Hippocampal formation (tissue), 2 donors: ENCODE measurements at regions not wholly inside any gene's neighbourhood (a gene's known extent, or its start where the extent isn't known, plus 50 kb on each side); places are given as distances from the start of the nearest gene placed in this dataset.
A peak's percentile ranks its signal among the peaks of the same experiment; 100 is the strongest.

Experiments
- DNase-seq, 2 donors: peaks; one replicate each; lab custom pipeline; 2025; lab: John Stamatoyannopoulos, UW

DNA sequence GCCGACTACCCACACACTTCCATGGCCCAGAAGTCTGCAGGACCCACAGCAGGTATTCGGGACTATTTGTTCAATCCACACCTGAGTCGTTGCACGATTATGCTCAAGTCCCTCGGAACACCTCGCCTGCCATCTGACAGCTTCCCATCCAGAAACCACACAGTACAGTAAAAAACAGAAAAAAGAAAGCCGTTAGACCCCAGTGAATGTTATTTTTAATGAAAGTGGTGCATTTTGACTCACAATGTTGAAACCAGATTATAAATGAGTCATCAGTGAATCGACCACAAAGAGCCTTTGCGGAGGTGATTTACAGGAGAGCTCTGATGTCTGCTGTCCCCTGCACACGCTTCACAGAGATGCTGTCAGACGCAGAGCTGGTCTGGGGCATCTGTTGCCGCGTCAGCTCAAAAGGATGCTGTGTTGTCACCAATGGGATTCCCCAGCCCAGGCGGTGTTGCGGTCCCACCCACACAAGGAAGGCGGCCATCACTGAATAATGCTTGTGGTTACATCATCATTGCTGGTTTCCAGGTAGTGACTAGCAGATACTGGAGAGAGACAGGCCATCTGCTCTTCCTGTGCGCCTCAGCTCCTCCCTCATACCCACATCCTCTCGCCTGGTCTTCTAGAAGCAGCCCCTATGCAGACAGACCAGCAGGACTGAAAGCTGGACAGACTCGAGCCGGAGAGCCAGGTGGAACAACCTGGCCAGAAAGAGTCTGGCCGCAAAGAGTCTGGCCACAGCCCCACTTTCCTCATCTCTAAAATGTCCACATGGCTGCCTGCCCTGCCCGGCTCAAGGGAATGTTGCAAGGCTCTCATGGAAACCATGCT is 116.8 kb downstream of the TOMM20 start:
- DNase-seq, result no peak

DNA sequence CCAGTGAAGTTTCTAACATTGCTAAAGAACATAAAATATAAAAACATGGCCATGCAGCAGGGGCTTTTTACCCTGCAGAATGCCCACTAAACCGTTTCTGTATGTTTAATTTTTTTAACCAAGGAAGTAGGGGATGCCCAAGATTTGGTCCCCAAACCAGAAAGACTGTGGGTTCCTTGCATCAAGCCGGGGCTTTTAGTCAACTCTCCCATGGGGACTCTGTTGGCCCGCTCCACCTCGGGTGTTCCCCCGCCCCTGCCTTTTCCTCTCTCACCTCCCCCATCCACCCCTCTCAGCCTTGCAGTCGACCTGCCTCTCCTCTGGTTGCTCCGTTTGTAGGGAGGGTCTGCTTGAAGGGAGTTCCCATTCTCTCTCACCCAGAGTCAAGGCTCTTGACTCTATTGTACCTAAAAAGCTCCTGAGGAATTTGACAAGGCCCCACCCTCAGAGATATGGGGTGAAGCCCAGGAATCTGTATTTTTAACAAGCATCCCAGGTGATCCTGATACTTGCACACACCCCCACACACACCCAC is 117.5 kb downstream of the TOMM20 start:
- no peak for DNase-seq

DNA sequence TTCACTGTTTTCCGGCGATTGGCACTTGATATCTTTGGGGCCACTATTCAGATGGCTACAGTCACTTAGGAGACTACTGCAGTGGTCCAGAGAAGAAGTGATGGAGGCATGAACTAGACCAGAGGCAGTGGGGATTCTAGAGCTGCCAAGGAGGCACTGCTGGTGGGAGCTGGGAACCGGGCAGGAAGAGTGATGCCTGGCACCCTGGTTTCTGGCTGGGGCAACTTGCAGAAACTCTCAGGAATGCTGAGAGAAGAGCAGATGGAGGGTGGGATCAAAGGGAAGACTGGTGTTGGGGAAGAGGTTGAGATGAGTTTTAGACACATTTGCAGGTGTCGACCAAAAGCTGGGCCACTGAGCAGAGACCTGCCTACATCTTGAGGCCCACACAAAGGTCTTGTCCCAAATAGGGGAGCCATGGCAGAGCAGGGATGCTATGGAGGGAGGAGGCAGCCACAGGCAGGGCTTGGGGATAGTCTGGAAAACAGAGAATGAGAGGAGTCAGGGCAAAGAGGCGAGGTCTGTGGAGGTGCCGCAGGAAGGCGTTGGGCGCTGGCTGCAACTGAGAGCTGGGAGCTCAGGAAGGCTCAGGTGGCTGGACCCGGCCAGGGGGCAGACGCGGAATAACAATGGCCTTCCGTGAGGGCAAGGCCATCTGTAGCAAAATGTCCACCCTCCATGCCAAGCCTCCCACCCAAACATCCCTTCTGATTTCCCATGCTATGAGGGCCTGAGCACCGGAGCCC is 118.9 kb downstream of the TOMM20 start:
- no peak for DNase-seq

DNA sequence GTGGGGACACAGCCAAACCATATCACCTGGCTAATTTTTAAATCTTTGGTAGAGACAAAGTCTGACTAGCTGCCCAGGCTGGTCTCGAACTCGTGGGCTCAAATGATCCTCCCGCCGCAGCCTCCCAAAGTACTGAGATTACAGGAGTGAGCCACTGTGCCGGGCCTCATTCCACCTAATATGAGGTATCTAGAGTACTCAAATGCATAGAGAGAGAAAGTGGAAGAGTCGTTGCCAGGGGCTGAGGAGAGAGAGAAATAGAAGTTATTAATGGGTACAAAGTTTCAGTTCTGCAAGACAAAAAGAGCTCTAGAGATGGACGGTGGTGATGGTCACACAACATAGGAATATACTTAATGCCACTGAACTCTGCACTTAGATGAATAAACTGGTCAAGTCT is 119.6 kb downstream of the TOMM20 start:
- DNase-seq, result no peak

DNA sequence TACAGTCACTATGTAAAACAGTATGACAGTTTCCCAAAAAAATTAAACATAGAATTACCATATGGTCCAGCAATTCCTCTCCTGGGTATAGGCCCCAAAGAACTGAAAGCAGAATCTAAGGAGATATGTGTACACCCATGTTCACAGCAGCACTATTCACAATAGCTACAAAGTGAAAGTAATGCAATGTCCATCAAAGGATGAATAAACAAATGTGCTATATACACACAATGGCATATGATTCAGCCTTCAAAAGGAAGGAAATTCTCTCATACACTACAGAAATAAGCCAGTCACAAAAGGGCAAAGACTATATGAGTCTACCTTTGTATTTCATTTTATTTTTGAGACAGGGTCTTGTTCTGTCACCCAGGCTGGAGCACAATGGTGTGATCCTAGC is 120.4 kb downstream of the TOMM20 start:
- DNase-seq, result no peak

DNA sequence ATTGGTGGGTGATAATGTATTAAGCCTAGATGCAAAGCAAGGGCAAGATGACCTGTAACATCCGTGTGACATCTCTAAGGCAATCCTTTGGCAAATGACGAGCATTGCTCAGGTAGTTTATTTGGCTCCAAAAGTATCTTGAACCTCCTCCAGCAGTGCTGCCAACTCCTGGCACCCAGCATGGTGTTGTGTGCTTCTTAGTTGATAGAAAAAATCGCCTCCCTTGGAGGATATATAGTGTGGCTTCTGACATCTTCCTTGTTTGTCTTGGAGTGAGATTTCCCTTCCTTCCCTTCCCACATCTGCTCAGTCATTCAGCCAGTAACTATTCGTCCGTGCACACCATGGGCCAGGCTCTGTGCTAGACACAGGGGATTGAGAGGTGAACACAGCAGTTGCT is 121.8 kb downstream of the TOMM20 start:
- no peak for DNase-seq

DNA sequence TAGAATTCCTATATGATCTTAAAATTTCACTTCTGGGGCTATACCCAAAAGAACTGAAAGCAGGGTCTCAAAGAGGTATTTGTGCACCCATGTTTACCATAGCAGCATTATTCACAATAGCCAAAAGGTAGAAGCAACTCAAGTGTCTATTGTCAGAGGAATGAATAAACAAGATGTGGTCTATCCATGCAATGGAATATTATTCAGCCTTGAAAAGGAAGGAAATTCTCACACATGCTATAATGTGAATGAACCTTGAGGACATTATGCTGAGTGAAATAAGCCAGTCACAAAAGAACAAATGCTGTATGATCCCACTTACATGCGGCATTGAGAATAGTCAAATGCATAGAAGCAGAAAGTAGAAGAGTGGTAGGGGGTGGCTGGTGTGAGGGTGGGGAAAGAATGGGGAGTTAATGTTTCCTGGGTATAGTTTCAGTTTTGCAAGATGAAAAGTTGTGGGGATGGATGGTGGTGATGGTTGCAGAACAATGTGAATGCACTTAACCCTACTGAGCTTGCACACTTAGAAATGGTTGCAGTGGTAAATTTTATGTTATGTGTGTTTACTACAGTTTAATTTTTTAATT is 122.4 kb downstream of the TOMM20 start:
- no peak for DNase-seq

DNA sequence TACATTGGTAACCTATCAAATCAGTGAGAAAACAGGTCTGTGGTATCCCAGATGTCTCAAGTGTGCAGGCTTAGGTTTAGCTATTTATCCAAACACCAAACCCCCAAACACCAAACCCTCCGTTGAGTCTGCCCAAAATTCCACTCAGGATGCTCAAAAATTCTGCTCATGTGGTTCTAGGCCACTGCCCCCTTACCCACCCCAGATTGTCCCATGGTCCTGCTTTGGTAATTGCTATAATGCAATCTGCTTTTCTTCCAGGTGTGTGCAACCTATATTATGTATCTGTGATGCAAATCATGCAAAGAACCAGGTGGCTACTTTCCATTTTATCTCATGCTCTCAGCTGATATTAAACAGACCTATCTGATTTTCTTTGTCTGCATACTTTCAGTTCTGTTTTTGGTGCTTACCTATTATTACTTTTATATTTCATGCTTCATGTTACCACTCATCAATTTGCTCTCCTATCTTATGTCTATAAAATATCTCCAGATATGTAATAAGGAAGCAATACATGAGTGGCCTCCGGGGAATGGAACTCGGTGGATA is 123.7 kb downstream of the TOMM20 start:
- DNase-seq, result no peak

DNA sequence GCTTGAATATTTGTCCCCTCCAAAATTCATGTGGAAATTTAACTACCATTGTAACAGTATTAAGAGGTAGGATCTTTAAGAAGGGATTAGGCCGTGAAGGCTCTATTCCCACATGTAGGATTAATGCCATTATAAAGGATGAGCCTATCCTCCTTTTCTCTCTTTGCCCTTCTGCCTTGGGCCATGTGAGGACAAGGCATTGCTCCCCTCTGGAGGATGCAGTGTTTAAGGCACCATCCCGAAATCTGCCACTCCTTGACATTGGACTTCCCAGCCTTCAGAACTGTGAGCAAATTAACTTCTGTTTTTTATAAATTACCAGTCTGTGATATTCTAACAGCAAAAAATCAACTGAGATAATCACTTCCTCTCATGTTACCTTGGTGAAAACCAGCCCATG is 124.4 kb downstream of the TOMM20 start:
- no peak for DNase-seq

DNA sequence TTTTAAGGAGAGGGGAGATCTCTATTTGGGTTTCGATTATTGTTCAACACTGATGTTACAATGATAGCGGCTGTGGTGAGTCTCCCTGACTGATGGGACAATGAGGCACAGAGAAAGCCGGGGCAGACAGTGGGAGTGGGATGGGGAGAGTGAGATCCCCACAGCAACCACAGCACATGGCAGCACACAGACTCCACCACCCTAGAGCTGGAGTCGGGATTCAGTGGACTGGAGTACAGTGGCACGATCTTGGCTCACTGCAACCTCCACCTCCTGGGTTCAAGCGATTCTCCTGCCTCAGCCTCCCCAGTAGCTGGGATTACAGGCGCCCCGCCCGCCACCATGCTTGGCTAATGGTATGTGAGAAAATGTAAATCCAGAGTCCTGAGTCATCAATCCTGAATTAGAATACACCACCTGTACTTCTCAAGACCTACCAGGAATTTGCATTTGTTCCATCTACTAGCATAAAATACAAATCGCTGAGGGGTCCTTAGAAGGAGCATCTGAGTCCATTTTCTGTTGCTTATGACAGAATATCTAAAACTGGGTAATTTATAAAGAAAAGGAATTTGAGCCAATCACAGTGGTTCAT is 125.8 kb downstream of the TOMM20 start:
- DNase-seq, result no peak

DNA sequence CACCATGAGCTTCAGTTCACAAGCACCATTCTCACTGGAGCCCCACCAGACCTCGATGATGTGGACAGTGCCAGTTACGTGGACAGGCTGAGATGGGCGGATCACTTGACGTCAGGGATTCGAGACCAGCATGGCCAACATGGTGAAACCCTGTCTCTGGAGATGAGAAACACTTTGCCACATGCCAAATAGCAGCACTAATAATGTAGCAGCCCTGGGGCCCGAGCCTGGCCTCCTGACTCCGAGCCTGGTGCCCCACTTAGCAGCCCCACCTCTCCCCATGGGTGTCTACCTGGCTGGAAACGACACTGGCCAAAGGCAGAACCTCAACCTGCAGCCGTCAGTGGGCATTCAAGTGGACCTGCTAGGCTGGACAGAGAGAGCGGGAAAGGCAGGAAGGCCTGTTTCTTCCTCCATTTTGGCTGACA is 129.1 kb downstream of the TOMM20 start:
- DNase-seq, result no peak

DNA sequence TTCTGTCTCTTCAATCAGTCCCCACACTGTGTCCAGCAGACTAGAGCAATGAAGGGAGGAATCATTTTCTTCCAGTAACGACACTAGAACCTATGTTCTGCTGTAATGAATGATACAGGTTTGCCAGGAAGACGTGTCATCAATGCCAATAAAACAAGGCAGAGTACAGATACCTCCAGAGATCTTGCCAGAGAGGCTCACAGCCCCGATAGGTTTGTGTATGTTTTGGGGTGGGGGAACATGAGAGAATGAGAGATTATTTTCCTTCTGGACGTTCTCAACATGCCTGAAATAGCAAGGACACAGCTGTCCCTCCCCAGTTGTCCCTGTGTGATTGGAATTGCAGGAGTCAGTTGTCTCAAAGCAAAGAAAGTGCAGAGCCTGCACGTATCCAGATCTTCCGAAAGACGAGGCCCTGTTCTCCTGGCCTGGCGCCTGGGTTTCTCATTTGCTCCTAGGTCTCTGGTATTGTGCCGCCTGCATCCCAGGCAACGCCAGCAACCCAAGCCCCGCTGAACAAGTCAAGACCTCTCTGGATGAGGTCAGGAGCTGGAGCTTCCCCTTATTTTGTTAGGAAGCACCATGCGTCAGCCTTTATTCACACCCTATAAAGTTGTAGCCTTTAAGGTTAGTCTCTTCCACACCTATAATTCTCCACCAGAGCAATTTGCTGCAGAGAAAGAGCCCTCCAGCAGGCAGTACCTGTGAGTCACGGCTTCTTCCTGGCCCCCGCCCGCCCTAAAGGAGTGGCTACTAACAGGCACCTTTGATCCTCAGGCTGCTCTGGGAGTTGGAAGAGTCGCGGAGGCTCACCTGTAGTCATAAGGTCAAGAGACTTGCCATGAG is 130.5 kb downstream of the TOMM20 start:
- no peak for DNase-seq

DNA sequence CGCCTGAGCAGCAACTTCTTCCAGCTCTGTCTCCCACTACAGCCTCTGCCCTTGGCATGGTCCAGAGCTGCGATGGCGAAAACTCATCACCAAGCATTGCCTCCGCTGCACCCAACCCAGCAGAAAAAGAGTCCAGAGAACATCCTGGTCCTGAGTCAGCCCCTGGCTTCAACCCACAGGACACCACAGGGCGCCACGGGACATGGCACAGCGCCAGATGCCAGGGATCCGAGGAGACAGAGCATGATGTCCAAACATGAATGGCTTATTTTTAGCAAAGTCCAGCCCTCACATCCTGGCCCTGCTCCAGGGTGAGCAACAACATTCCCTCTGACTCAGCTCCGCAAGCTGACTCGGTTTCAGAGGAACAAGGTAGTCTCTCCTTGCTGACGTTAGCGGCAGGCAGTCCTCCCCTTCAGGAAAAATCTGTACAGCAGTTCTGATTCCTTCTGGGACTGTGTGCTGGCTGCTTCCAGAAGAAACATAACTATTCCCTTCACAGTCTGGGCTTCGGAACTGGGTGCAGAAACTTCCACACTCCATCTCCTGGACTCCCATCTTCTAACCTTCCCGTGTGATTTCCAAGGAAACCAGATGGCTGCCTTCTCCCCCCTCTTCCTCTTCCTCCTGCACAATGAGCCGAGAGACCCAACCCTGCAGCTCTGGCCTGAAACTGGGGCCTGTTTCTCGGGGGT is 131.3 kb downstream of the TOMM20 start:
- DNase-seq, result peak; percentile 79 to 88

DNA sequence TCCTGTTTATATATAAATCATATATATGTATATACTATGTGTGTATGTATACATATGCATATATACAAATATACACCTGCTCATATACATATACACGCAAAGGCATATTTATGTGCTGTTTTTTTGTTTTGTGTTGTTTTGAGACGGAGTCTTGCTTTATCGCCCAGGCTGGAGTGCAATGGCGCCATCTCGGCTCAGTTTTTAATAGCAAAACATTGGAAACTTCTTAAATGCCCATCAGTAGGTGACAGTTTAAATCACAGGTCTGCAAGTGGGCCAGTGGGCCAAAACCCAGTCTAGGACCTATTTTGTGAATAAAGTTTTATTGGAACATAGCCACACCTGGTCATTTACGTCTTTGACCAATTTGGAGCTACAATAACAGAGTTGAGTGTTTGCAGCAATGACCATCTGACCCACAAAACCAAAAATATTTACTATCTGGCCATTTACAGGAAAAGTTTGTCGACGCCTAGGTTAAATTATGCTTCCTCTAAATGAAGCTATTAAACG is 132.3 kb downstream of the TOMM20 start:
- DNase-seq, result no peak

DNA sequence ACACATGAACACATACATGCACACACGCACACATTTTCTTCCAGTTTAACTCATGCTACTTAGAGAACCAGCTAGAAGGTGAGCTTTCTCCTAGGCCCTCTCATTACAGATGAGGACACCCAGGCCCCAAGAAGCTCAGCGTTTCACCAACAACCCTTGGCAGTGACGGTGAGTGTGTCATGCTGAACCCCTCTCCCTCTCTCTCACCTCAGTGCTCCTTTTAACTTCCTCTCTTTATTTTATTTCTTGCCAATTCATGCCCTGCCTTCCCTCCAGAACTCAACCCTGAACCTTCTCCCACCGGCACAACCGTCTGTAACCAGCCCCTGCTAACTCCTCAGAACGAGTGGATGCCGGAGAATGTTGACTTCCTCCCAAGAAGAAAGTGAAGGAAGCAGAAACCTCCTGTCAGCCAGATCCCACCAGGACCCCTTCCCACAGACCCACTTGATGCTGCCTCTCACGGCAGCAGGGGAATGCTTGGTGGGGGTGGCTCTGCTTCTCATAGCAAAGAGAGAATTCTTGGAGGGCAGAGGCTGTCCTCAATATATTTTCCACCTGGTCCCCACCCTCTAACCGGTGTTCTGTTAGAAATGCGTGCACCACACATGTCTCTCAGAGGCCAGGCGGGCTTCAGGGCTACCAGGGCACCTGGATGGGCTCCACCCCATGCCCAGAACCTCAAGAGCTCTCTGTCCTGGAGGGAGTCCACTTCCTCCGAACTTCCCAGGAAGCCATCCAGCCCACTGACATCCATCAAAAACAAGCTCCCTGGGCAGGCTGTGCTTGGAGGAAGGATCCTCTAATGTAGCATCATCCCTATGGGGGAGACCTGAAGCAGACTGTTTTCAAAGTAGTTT is 134.0 kb downstream of the TOMM20 start:
- DNase-seq, result no peak

DNA sequence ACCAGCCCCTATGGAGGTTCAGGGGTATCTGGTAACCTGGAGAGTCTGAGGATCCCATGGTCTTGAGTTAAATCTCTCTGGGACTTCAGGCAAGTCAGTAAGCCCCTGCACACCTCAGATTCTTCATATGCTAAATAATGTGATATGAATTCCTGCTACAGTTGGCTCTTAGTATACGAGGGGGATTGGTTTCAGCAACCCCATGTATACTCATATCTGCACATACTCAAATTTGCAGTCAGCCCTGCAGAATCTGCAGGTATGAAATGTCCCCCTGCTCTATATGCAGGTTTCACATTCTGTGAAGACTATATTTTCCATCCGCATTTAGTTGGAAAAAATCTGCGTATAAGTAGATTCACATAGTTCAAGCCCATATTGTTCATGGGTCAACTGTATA is 136.6 kb downstream of the TOMM20 start:
- no peak for DNase-seq

DNA sequence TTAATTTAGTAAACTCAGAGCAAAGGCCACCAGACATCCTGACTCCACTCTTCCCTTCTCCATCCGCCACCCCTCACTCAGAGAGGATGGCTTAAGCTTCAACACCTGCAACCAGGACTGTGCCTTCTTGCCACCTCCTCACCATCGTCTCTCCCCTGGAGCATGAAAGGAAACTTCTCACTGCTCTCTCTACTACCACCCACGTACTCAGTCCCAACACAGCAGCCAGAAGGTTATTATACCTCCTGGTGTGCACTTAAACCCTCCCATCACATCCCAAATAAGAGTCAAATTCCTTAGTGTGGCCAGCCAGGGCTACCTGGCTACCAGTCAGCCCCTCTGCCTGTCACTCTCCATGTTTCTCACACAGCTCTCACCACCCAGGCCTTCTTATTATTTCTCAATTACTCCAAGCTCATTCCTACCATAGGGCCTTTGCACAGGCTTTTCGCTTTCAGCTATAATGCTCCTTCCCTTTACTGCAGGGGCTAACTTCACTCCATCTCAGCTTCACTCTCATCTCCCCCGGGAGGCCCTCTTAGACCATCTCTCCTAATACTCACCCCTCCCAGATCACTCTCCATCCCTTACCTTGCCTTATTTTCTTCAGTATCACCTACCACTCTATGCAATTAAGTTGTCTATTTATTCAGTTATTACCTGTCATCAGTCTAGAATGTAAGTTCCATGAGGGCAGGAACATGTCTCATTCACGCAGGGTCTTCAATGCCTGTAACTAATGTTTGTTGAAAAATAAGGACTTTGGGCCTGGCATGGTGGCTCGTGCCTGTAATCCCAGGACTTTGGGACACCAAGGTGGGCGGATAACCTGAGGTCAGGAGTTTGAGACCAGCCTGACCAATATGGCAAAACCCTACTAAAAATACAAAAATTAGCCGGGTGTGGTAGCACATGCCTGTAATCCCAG is 137.5 kb downstream of the TOMM20 start:
- no peak for DNase-seq

DNA sequence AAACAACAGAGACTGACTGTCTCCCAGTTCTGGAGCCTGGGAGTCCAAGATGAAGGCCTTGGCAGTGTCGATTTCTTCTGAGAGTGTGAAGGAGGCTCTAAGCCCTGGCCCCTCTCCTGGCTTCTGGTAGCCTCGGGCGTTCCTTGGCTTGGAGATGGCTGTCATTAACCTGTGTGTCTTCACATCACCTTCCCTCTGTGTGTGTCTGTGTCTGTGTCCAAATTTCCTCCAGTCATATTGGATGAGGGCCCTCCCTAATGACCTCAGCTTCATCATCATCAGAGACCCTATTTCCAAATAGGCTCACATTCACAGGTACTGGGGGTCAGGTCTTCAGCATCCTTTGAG is 138.3 kb downstream of the TOMM20 start:
- DNase-seq, result no peak
